ENCODE measurements at regions not wholly inside any gene's neighbourhood (a gene's known extent, or its start where the extent isn't known, plus 50 kb on each side); places are given as distances from the start of the nearest gene placed in this dataset.

DNA sequence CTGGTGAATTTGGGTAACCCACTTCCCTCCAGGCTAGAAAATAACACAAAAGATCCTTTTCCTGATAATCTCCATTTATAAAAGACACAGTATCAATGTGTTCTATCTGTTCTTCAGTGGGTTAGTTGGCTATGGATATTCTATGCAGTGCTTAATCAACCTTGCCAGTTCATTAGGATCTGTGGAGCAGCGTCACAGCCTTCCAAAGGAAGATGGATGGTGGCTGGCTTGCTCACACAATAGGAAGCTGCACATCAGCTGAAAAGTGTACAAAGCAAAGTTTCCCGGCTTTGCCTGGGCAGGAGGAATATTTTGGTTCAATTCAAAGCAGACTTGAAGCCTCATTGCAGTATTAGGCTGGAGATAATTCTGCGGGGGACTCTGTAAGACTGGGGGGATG lies 70.3 kb upstream of the CA10 start:
- Mint-ChIP-seq H3K9me3 (no peaks in the 10 kb centered on the region), H3K4me3 (no peak overlapping the region), H3K27me3 (peaks cover 6% of the 10 kb centered on the region), H3K27ac (no peak overlapping the region), H3K4me1 (ENCODE audit: low read depth) (no peaks in the 10 kb centered on the region), H3K36me3 (ENCODE audit: low read depth) (no peaks in the 10 kb centered on the region)
- DNase-seq (no peak), ATAC-seq (no peak)
- ChIA-PET CTCF (no interaction called here), POLR2A (no interaction called here)
- intact Hi-C loops (cut with micrococcal nuclease): no loop called here
- TF ChIP-seq, protein P1, sequence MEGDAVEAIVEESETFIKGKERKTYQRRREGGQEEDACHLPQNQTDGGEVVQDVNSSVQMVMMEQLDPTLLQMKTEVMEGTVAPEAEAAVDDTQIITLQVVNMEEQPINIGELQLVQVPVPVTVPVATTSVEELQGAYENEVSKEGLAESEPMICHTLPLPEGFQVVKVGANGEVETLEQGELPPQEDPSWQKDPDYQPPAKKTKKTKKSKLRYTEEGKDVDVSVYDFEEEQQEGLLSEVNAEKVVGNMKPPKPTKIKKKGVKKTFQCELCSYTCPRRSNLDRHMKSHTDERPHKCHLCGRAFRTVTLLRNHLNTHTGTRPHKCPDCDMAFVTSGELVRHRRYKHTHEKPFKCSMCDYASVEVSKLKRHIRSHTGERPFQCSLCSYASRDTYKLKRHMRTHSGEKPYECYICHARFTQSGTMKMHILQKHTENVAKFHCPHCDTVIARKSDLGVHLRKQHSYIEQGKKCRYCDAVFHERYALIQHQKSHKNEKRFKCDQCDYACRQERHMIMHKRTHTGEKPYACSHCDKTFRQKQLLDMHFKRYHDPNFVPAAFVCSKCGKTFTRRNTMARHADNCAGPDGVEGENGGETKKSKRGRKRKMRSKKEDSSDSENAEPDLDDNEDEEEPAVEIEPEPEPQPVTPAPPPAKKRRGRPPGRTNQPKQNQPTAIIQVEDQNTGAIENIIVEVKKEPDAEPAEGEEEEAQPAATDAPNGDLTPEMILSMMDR (IDR thresholded peaks at IDR 0.05): no peak

DNA sequence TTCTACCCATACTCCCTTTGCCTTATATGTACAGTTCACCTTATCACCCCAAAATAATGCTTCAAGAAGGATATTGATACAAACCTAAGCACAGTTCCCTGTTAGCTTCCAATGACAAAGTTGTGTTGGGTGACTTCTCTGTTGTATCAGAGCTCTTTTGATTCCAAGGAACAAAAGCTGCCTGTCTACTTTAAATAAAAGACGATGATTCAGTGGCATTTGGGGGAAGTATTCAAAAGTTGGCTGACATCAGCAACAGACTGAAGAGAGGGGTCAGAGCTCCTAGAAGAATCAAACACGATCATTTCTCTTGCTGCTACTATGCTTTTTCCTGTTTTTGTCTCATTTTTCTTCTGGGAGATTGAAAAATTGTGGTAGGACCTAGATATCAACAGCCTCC lies 69.4 kb upstream of the CA10 start:
- POLR2A ChIA-PET: no interaction called here
- intact Hi-C loops (cut with micrococcal nuclease): no loop called here
- peaks cover 6% of the 10 kb centered on the region for H3K27me3 Mint-ChIP-seq
- H3K4me3 Mint-ChIP-seq: no peak overlapping the region
- H3K4me1 Mint-ChIP-seq (ENCODE audit: low read depth): no peaks in the 10 kb centered on the region
- H3K36me3 Mint-ChIP-seq (ENCODE audit: low read depth): no peaks in the 10 kb centered on the region
- CTCF ChIA-PET: no interaction called here
- H3K9me3 Mint-ChIP-seq: no peaks in the 10 kb centered on the region
- TF ChIP-seq, protein P1 (IDR thresholded peaks at IDR 0.05): no peak
- no peak for ATAC-seq
- DNase-seq: no peak
- no peak overlapping the region for H3K27ac Mint-ChIP-seq

DNA sequence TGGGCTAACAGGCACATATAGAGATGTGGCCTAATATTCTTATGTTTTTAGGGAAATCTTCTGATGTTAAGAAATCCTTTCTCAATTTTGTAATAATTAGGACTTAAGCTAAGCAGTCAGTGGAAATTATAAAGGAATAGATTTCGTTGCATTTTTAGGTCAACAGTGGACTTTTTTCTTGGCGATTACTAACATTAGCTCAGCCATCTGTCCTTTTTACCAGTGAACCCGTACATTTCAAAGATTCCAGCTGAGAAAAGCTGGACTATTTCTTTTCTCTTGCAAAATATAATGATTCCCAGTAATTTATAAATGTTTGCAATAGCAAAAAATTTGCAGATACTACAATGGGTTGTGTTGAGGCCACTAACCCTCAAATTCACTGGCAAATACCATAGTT lies 54.9 kb upstream of the CA10 start:
- Mint-ChIP-seq H3K27ac (no peak overlapping the region), H3K4me1 (ENCODE audit: low read depth) (no peaks in the 10 kb centered on the region), H3K9me3 (no peaks in the 10 kb centered on the region), H3K27me3 (peaks cover 3% of the 10 kb centered on the region), H3K36me3 (ENCODE audit: low read depth) (no peaks in the 10 kb centered on the region), H3K4me3 (no peak overlapping the region)
- TF ChIP-seq, protein P1 (IDR thresholded peaks at IDR 0.05): no peak
- no peak for DNase-seq
- ChIA-PET CTCF (no interaction called here), POLR2A (no interaction called here)
- intact Hi-C loops (cut with micrococcal nuclease): no loop called here
- no peak for ATAC-seq

DNA sequence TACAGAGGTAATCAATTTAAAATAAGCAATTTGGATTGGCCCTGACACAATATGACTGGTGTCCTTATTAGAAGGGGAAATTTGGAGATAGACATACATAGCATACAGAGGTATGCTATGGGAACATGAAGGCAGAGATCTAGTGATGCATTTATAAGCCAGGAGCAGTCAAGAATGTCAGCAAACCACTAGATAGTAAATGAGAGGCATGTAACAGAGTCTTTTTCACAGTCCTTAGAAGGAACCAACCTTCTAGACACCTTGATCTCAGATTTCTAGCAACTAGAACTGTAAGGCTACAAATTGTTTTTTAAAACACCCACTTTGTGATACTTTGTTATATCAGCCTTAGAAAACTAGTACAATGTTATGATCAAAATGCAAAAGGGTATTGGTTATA lies 54.3 kb upstream of the CA10 start:
- DNase-seq: no peak
- H3K27me3 Mint-ChIP-seq: peaks cover 3% of the 10 kb centered on the region
- ChIA-PET CTCF (no interaction called here), POLR2A (no interaction called here)
- H3K36me3 Mint-ChIP-seq (ENCODE audit: low read depth): no peaks in the 10 kb centered on the region
- TF ChIP-seq, protein P1 (IDR thresholded peaks at IDR 0.05): no peak
- no peaks in the 10 kb centered on the region for H3K4me1 Mint-ChIP-seq (ENCODE audit: low read depth)
- no peaks in the 10 kb centered on the region for H3K9me3 Mint-ChIP-seq
- no peak for ATAC-seq
- intact Hi-C loops (cut with micrococcal nuclease): no loop called here
- H3K27ac Mint-ChIP-seq: no peak overlapping the region
- H3K4me3 Mint-ChIP-seq: no peak overlapping the region

DNA sequence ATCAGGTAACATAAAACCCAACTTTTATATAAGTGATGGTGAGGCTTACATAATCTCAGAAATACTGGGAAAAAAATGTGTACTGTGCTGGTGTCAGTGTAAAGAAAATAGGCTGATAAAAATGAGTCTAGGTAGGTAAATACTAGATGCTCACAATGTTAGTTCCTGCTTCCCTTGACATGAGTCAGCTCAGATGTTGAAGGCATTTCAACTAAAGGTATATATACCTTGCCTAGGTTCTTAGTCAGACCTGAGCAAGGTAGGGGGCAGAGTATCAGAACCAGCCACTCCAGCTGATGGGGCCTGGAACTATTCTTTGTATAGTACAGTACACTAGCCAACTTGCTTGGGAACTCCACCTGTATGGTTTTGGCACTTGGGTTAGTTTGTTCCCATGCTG lies 51.0 kb upstream of the CA10 start:
- no peak for DNase-seq
- ATAC-seq: no peak
- Mint-ChIP-seq H3K27me3 (peaks cover 1% of the 10 kb centered on the region), H3K4me3 (no peak overlapping the region), H3K9me3 (no peaks in the 10 kb centered on the region), H3K36me3 (ENCODE audit: low read depth) (no peaks in the 10 kb centered on the region), H3K27ac (no peak overlapping the region), H3K4me1 (ENCODE audit: low read depth) (no peaks in the 10 kb centered on the region)
- intact Hi-C loops (cut with micrococcal nuclease): no loop called here
- CTCF ChIA-PET: interaction anchor here (1.0 kb wide), 1 partner anchor 11 kb away, joined by 3 read pairs; no protein-coding TSS in a partner anchor
- TF ChIP-seq, protein P1 (IDR thresholded peaks at IDR 0.05): no peak
- POLR2A ChIA-PET: no interaction called here

All from activated CD8-positive, alpha-beta T cell treated with anti-CD3 and anti-CD28 coated beads for 36 hours (primary cell).